ENCODE measurements at regions not wholly inside any gene's neighbourhood (a gene's known extent, or its start where the extent isn't known, plus 50 kb on each side); places are given as distances from the start of the nearest gene placed in this dataset.

DNA sequence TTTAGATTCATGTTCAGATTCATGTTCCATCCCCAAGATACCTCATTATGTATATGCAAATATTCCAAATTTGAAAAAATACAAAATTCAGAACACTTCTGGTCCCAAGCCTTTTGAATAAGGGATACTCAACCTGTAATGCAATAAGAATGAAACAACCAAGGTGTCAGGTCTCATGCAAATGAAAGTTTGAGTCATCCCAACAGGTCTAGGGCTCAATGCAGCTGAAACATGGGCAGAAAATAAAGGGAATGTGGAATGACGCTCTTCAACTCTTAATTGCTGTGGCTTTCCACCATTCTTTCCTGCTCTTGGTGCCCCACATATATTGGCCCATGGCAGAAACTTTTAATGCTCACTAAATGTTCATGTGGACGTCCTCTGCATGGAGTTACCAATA, 107.3 kb upstream of the DAPK1 start:
- H3K9me3 ChIP-seq: no peaks in the 10 kb centered on the region
- H3K27me3 ChIP-seq: no peaks in the 10 kb centered on the region
- H3K27ac ChIP-seq: no peak overlapping the region
- no peak for TF ChIP-seq POLR2A (IDR thresholded peaks at IDR 0.05)
- TF ChIP-seq, protein P1, sequence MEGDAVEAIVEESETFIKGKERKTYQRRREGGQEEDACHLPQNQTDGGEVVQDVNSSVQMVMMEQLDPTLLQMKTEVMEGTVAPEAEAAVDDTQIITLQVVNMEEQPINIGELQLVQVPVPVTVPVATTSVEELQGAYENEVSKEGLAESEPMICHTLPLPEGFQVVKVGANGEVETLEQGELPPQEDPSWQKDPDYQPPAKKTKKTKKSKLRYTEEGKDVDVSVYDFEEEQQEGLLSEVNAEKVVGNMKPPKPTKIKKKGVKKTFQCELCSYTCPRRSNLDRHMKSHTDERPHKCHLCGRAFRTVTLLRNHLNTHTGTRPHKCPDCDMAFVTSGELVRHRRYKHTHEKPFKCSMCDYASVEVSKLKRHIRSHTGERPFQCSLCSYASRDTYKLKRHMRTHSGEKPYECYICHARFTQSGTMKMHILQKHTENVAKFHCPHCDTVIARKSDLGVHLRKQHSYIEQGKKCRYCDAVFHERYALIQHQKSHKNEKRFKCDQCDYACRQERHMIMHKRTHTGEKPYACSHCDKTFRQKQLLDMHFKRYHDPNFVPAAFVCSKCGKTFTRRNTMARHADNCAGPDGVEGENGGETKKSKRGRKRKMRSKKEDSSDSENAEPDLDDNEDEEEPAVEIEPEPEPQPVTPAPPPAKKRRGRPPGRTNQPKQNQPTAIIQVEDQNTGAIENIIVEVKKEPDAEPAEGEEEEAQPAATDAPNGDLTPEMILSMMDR (IDR thresholded peaks at IDR 0.05): no peak
- intact Hi-C loops (cut with DNase I): no loop called here
- peaks cover 37% of the 10 kb centered on the region for H3K4me1 ChIP-seq
- H3K36me3 ChIP-seq (replicated peaks in 1 of 2; ENCODE audit: insufficient read depth in 1 of 2, low read depth in 2 of 2): no peaks in the 10 kb centered on the region
- DNase-seq: no peak
- no peak for ATAC-seq
- 64 to 70% methylated on average over 2 of the region's 2 CpGs for WGBS, 2 donors
- H3K4me3 ChIP-seq: no peak overlapping the region

DNA sequence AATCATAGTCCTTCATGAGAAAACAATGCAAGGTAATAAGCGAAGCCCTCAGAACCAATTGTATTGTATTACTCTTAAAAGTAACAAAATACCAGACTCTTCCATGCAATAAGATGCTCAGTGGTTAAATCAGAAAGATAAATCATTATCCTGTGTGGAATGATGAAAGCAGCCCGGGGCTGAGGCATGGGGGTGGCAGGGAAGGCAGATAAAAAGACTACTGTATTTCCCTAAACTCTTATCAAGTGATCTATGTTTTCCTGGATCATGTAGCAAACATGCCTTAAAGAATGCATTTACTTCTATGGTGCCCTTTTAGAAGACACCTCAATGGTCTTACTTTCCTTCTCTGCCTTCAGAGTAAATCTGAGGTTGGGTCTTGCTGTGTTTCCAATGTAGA, 105.6 kb upstream of the DAPK1 start:
- Histone ChIP-seq H3K9me3 (no peaks in the 10 kb centered on the region), H3K27me3 (no peaks in the 10 kb centered on the region), H3K36me3 (replicated peaks in 1 of 2; ENCODE audit: insufficient read depth in 1 of 2, low read depth in 2 of 2) (no peaks in the 10 kb centered on the region), H3K4me1 (peaks cover 37% of the 10 kb centered on the region), H3K4me3 (no peak overlapping the region), H3K27ac (no peak overlapping the region)
- ATAC-seq (no peak), DNase-seq (no peak)
- WGBS, 2 donors: 77 to 80% methylated on average over 2 of the region's 2 CpGs
- TF ChIP-seq, protein P1 (IDR thresholded peaks at IDR 0.05): no peak
- TF ChIP-seq POLR2A (IDR thresholded peaks at IDR 0.05): no peak
- intact Hi-C loops (cut with DNase I): no loop called here

DNA sequence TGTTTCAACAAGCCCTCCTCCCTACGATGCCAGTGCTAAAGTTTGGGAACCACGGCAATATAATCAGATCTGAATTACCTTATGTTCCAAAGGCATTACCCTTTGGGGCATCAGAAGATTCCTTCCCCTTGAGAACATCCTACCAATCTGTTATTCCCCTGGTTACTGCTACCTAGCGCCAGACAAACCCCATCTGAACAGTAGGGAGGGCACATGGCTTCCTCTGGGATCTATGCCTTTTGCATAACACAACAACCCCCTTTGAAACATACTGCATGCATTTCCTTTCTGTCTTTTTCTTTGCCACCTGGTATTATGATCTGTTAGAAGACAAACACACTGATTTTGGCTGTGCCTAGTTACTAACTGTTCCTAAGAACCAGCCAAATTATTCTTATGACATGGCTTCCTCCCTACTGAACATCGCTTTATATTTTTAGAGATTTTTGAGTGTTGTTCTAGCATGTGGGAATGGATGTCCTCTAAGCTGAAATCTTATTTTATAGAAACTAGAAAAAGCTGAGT, 103.9 kb upstream of the DAPK1 start:
- Histone ChIP-seq H3K36me3 (replicated peaks in 1 of 2; ENCODE audit: insufficient read depth in 1 of 2, low read depth in 2 of 2) (no peaks in the 10 kb centered on the region), H3K4me1 (peaks cover 42% of the 10 kb centered on the region), H3K9me3 (no peaks in the 10 kb centered on the region), H3K27ac (no peak overlapping the region), H3K27me3 (no peaks in the 10 kb centered on the region), H3K4me3 (no peak overlapping the region)
- WGBS, 2 donors: 91 to 93% methylated on average over 4 of the region's 4 CpGs
- ATAC-seq (no peak), DNase-seq (no peak)
- TF ChIP-seq POLR2A (IDR thresholded peaks at IDR 0.05): no peak
- TF ChIP-seq, protein P1 (IDR thresholded peaks at IDR 0.05): no peak
- intact Hi-C loops (cut with DNase I): no loop called here

DNA sequence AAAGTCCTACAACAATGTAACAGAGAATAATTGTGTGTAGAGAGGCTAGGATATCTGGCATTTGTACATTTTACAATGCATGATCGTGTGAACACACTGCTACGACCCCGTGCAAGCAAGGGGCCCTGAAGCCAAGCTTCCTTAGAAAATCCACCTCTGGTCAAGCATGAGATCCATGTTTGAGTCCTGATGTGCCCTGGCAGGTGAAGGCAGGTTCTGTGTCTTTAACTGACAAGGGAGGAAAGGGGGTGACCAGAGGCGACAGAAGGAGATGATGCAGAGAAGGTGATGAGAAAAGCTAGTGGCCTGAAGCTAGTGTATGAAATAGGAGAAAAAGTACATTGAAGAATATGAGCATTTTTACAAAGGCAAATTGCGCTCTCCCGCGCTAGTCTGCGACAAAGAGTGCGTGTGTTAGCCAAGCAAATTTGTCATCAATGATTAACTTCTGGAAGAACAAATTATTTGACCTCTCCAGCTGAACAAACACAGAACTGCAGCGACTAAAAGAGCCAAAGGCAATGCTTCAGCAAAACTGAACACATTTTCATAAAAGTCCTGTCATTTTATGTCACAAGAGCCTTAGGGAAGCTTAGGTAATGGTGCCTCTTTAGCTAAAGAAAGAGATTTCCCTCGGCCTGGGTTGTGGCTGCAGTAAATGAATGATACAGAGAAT, 101.7 kb upstream of the DAPK1 start:
- 10 to 14% methylated on average over 11 of the region's 11 CpGs for WGBS, 2 donors
- Histone ChIP-seq H3K36me3 (replicated peaks in 1 of 2; ENCODE audit: insufficient read depth in 1 of 2, low read depth in 2 of 2) (no peaks in the 10 kb centered on the region), H3K27ac (peak overlapping the region; percentile 81 to 94 (median 91)), H3K4me1 (peaks cover 42% of the 10 kb centered on the region), H3K27me3 (no peaks in the 10 kb centered on the region), H3K9me3 (no peaks in the 10 kb centered on the region), H3K4me3 (no peak overlapping the region)
- peak; percentile 97 for ATAC-seq
- DNase-seq: peak; percentile 73 to 90 (median 80)
- peak in 1 of 3 donors; percentile 27 for TF ChIP-seq POLR2A (IDR thresholded peaks at IDR 0.05)
- TF ChIP-seq, protein P1 (IDR thresholded peaks at IDR 0.05): peak in 1 of 7 experiments; percentile 5
- intact Hi-C loops (cut with DNase I): no loop called here

DNA sequence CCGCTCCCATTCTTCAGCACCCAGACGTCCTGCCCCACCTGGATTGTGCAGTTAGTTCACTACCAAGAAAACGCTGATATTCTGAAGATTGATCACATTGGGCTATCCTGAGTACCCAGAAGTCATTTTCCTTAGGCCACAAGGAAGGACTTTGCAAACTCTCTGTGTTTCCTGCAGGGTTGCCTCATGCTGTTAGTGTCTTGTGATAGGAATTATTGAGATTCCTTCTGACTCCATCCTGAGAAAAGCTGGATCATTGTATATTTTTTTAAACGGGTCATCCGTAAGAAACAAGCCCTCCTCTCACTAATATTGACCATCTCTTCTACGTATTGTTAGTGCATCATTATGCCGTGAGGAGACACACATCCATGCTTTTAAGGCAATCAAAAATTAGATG, 96.0 kb upstream of the DAPK1 start:
- 83 to 86% methylated on average over 7 of the region's 7 CpGs for WGBS, 2 donors
- Histone ChIP-seq H3K4me3 (no peak overlapping the region), H3K4me1 (peaks cover 52% of the 10 kb centered on the region), H3K9me3 (no peaks in the 10 kb centered on the region), H3K36me3 (replicated peaks in 1 of 2; ENCODE audit: insufficient read depth in 1 of 2, low read depth in 2 of 2) (no peaks in the 10 kb centered on the region), H3K27ac (no peak overlapping the region), H3K27me3 (no peaks in the 10 kb centered on the region)
- no peak for ATAC-seq
- intact Hi-C loops (cut with DNase I): no loop called here
- DNase-seq: no peak
- TF ChIP-seq, protein P1 (IDR thresholded peaks at IDR 0.05): no peak
- TF ChIP-seq POLR2A (IDR thresholded peaks at IDR 0.05): no peak
